Mucosa of descending colon (tissue), 3 donors: ENCODE measurements at regions not wholly inside any gene's neighbourhood (a gene's known extent, or its start where the extent isn't known, plus 50 kb on each side); places are given as distances from the start of the nearest gene placed in this dataset.
"Not testable (repeated sequence)": the region's sequence is repeated elsewhere in the genome, so short reads cannot be mapped to it uniquely, and the experiment has no call there.

Experiments used
- ATAC-seq: fragments of 200-7000 bp; cut with Tn5 transposase; one replicate; pipeline ENCODE4 v1.9.1; 2020; ENCODE audit warnings: mild to moderate bottlenecking, moderate library complexity
- DNase-seq, 3 donors: peaks; one replicate each; pipeline ENCODE4 v3.0.0-alpha.2; 2020
- H3K36me3 ChIP-seq: fragments of 200-600 bp; one replicate; pipeline ENCODE4 v1.8.0; 2021; ENCODE audit warnings: low read depth, mild to moderate bottlenecking
- H3K4me1 ChIP-seq: fragments of 200-600 bp; one replicate; pipeline ENCODE4 v1.8.0; 2021; ENCODE audit warnings: low read depth, mild to moderate bottlenecking
- H3K4me3 ChIP-seq: fragments of 200-600 bp; one replicate; pipeline ENCODE4 v1.8.0; 2021; ENCODE audit warnings: mild to moderate bottlenecking
- H3K9me3 ChIP-seq: fragments of 200-600 bp; one replicate; pipeline ENCODE4 v1.8.0; 2021; ENCODE audit warnings: mild to moderate bottlenecking
- intact Hi-C, 2 donors: fragments of 100-400 bp; cut with DNase I in 1 of 2; cut with micrococcal nuclease in 1 of 2; formaldehyde crosslinking; loops; one replicate each; pipeline versions ENCODE4 v1.11.0 to v1.11.1; 2022; cut with DNase I, micrococcal nuclease
- TF ChIP-seq, protein P1 (sequence below): fragments of 200-600 bp; IDR thresholded peaks from one replicate; pipeline ENCODE4 v1.8.0; 2022; ENCODE audit warnings: antibody characterized with exemption, mild to moderate bottlenecking
- donor health status: DM: no; HTN: no; CAD: no; lungs with moderate emphysema.
- donor health status: DM: no; HTN: no; CAD: no.
- donor health status: DM: no; HTN: yes; CAD: no.

DNA sequence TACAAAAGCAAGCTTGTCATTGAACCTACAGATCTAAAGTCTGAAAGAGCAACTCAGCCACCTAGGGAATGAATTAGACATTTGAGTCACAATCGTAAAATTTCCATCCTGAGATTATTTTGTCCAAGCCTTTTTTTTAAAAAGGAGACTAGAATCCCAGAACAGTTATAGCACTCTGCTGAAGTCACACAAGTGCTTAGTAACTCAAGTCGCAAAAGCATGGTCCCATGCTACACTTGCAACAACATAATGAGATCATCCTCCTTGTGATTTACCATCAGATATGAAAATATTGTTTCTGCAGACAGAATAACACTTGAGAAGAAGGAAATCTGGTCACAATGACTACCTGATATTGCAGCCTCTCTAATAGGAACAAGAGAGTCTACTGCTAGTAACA lies 106.7 kb downstream of the ZIC4 start:
- Histone ChIP-seq H3K36me3 (no peaks in the 10 kb centered on the region), H3K4me1 (no peaks in the 10 kb centered on the region), H3K4me3 (no peak overlapping the region), H3K9me3 (no peaks in the 10 kb centered on the region)
- TF ChIP-seq, protein P1, sequence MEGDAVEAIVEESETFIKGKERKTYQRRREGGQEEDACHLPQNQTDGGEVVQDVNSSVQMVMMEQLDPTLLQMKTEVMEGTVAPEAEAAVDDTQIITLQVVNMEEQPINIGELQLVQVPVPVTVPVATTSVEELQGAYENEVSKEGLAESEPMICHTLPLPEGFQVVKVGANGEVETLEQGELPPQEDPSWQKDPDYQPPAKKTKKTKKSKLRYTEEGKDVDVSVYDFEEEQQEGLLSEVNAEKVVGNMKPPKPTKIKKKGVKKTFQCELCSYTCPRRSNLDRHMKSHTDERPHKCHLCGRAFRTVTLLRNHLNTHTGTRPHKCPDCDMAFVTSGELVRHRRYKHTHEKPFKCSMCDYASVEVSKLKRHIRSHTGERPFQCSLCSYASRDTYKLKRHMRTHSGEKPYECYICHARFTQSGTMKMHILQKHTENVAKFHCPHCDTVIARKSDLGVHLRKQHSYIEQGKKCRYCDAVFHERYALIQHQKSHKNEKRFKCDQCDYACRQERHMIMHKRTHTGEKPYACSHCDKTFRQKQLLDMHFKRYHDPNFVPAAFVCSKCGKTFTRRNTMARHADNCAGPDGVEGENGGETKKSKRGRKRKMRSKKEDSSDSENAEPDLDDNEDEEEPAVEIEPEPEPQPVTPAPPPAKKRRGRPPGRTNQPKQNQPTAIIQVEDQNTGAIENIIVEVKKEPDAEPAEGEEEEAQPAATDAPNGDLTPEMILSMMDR = no peak
- ATAC-seq (no peak), DNase-seq (no peak)
- intact Hi-C loops = no loop called here

DNA sequence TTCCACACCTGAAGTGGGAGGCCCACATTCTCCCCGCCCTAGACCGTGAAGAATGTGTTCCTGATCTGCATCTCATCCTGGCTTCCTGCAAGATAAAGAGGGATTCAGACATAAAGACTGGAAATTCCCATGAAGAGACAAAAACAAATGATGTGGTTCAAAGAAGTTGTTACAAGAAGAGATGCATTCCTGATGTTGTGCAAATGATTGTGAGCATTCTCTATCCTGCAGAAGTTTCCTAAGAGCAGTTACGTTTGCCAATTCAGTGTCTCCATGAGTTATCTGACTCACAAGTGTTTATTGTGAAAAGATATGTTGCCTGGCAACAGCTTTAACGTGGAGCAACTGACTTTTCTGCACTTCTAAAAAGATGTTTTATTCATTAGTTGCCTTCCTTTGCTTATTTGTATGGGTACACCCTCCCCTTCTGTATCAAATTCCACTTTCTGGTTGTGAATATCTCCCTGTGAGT lies 107.8 kb downstream of the ZIC4 start:
- Histone ChIP-seq H3K4me3 (no peak overlapping the region), H3K4me1 (no peaks in the 10 kb centered on the region), H3K36me3 (no peaks in the 10 kb centered on the region), H3K9me3 (no peaks in the 10 kb centered on the region)
- DNase-seq (peak in 1 of 3 donors; percentile 2), ATAC-seq (peak; percentile 38)
- intact Hi-C loops = no loop called here
- TF ChIP-seq, protein P1 = no peak

DNA sequence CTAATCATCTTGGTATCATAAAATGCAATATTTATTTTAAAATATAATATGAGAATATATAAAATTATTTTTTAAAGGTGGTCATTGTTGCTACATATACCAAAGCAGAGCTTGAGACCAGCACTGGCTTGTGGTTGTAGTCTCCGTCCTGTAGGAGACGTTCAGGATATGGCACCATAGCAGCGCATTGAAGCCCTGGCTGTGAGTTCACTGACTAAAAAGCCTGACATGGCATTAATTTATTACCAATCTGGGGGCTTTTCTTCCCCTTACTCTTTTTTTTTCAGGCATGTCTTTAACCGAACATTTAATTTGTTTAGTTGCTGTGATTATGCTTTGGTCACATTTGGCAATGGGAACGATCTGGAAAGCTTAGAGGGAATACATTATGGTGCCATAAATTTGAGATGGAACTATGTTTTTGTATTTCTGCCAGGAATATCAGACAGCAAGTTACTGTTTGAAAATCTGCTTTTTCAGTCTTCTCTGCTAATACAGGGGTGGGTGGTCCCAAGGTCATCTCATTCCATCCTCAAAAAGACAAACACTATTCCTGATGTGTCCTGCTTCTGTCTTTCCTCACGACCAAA lies 108.5 kb downstream of the ZIC4 start:
- H3K9me3 ChIP-seq = no peaks in the 10 kb centered on the region
- no peaks in the 10 kb centered on the region for H3K36me3 ChIP-seq
- ATAC-seq (no peak), DNase-seq (no peak)
- H3K4me3 ChIP-seq = no peak overlapping the region
- TF ChIP-seq, protein P1 = no peak
- H3K4me1 ChIP-seq = no peaks in the 10 kb centered on the region
- intact Hi-C loops = no loop called here

DNA sequence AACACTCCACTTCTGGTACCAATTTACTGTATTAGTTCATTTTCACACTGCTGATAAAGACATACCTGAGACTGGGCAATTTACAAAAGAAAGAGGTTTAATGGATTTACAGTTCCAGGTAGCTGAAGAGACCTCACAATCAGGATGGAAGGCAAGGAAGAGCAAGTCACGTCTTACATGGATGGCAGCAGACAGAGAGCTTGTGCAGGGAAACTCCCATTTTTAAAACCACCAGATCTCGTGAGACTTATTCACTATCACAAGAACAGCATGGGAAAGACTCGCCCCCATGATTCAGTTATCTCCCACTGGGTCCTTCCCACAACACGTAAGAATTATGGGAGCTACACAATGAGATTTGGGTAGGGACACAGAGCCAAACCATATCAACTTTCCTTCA lies 119.0 kb downstream of the ZIC4 start:
- intact Hi-C loops, DNase-seq, H3K36me3 ChIP-seq, H3K4me1 ChIP-seq, H3K9me3 ChIP-seq, H3K4me3 ChIP-seq, ATAC-seq: not testable (repeated sequence)

DNA sequence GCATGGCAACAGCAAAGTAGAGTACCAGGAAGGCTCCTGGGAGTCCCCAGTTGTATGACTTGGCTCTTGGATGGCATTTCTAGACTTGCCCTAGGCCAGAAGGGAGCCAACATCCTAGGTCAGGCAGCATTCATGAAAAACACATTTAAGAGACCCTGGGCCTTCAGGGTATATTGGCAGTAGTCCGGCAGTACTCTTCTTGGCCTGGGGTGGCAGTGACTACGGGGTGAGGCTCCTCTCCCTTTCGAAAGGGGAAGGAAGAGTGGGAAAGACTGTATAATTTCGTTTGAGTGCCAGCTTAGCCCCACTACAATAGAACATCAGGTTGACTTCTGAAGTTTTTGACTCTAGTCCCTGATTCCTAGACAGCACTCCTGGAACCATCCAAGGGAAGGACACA lies 136.4 kb downstream of the ZIC4 start:
- Histone ChIP-seq H3K9me3 (peaks cover 5% of the 10 kb centered on the region), H3K4me3 (no peak overlapping the region), H3K4me1 (no peaks in the 10 kb centered on the region), H3K36me3 (no peaks in the 10 kb centered on the region)
- ATAC-seq (no peak), DNase-seq (no peak)
- TF ChIP-seq, protein P1 = no peak
- intact Hi-C loops = no loop called here

DNA sequence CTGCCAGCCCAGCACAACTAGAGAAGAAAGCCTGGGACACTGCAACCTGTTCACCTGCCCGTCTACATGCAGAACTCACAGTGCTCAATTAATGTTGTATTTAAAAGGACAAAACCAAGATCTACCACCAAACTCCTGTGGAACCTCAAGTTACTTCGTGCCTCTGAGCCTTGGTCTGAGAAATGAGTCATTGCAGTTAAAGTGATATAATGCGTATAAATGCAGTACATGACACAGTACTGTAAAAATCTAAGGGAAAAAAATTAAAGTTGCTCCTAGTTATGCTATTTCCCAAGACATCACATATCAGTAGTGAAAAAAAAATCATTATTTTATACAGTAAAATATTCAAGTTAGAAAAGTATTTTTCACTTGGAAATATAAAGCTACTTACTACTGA lies 138.9 kb downstream of the ZIC4 start:
- Histone ChIP-seq H3K9me3 (no peaks in the 10 kb centered on the region), H3K4me1 (no peaks in the 10 kb centered on the region), H3K4me3 (no peak overlapping the region), H3K36me3 (no peaks in the 10 kb centered on the region)
- ATAC-seq (no peak), DNase-seq (no peak)
- TF ChIP-seq, protein P1 = no peak
- intact Hi-C loops = no loop called here
